HCT116 (cell line): ENCODE measurements at regions not wholly inside any gene's neighbourhood (a gene's known extent, or its start where the extent isn't known, plus 50 kb on each side); places are given as distances from the start of the nearest gene placed in this dataset.

Source experiments
- EZH2 ChIP-seq: fragments of 200-600 bp; sonication (generic); IDR thresholded peaks from 2 replicates; pipeline ENCODE4 v1.6.1; 2017; ENCODE audit warnings: antibody characterized with exemption, mixed run types
- EZH2phosphoT487 ChIP-seq: fragments of 200-600 bp; IDR thresholded peaks from 2 replicates; pipeline ENCODE4 v1.6.1; 2018; ENCODE audit warnings: antibody characterized with exemption, borderline replicate concordance
- POLR2A ChIP-seq: IDR thresholded peaks from 2 replicates; pipeline ENCODE4 v1.7.0; 2011; ENCODE audit warnings: borderline replicate concordance; ENCODE audit not compliant: insufficient read depth, insufficient read length; ENCODE audit errors: extremely low read depth
- POLR2AphosphoS5 ChIP-seq: IDR thresholded peaks from 2 replicates; pipeline ENCODE4 v1.6.1; 2011; ENCODE audit warnings: mild to moderate bottlenecking, low read depth, low read length, moderate library complexity
- ZNF274 ChIP-seq: fragments of 200-500 bp; sonication (Bioruptor generic); IDR thresholded peaks from 2 replicates; pipeline ENCODE4 v1.6.1; 2014; ENCODE audit warnings: mild to moderate bottlenecking, low read depth, low read length, inconsistent platforms
- TF ChIP-seq, protein P1 (sequence below): IDR thresholded peaks from 2 replicates; pipeline ENCODE4 v1.6.1; 2012; ENCODE audit warnings: low read depth
- TF ChIP-seq, protein P2 (sequence below), 3 experiments: fragments of 200-600 bp in 1 of 3; sonication (generic) in 1 of 3; IDR thresholded peaks in 2 of 3; conservative IDR thresholded peaks in 1 of 3; 2 replicates each; pipeline ENCODE4 v1.5.1; 2012 to 2017; ENCODE audit warnings: low read depth in 2 of 3, low read length in 2 of 3, antibody characterized with exemption in 1 of 3, borderline replicate concordance in 1 of 3, control low read depth in 1 of 3, mild to moderate bottlenecking in 1 of 3, mixed read lengths in 1 of 3, mixed run types in 1 of 3, moderate library complexity in 1 of 3; ENCODE audit not compliant: insufficient read depth in 1 of 3
- TF ChIP-seq, protein P3 (sequence below): IDR thresholded peaks from 2 replicates; pipeline ENCODE4 v1.6.1; 2012

DNA sequence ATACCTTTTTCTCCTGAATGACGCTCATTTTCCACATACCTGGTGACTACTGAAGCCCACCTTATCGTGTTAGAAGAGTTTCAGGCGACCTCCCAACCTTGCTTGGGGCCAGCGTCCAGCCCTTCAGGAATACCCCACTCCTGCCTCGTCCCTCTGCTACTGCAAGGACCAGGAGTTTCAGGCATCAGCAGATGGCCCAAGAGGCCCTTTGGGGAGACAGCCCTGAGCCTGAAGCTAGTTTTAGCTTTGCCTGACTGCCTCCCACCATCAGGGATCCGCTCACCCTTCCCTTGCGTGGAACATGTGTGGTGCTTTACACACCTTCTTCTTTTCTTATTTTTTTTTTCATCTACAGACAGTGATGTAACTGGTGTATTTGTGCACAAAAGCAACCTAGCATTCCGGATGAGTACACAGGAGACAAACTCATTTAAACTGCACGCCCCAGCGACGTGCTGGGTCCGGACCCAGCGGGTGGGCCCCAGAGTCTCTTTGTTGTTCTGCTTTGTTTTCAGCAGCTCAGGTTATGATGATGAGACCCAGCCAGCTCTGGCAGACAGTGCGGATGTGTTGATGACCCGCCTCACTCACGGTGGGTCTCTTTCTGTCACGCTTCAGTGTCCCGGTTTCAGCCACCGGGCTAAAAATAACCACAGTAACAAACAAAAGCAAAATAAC is 242.4 kb downstream of the C16orf95 start:
- TF ChIP-seq EZH2phosphoT487: no peak
- TF ChIP-seq EZH2: no peak
- TF ChIP-seq, protein P1, sequence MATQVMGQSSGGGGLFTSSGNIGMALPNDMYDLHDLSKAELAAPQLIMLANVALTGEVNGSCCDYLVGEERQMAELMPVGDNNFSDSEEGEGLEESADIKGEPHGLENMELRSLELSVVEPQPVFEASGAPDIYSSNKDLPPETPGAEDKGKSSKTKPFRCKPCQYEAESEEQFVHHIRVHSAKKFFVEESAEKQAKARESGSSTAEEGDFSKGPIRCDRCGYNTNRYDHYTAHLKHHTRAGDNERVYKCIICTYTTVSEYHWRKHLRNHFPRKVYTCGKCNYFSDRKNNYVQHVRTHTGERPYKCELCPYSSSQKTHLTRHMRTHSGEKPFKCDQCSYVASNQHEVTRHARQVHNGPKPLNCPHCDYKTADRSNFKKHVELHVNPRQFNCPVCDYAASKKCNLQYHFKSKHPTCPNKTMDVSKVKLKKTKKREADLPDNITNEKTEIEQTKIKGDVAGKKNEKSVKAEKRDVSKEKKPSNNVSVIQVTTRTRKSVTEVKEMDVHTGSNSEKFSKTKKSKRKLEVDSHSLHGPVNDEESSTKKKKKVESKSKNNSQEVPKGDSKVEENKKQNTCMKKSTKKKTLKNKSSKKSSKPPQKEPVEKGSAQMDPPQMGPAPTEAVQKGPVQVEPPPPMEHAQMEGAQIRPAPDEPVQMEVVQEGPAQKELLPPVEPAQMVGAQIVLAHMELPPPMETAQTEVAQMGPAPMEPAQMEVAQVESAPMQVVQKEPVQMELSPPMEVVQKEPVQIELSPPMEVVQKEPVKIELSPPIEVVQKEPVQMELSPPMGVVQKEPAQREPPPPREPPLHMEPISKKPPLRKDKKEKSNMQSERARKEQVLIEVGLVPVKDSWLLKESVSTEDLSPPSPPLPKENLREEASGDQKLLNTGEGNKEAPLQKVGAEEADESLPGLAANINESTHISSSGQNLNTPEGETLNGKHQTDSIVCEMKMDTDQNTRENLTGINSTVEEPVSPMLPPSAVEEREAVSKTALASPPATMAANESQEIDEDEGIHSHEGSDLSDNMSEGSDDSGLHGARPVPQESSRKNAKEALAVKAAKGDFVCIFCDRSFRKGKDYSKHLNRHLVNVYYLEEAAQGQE: no peak
- TF ChIP-seq, protein P2, sequence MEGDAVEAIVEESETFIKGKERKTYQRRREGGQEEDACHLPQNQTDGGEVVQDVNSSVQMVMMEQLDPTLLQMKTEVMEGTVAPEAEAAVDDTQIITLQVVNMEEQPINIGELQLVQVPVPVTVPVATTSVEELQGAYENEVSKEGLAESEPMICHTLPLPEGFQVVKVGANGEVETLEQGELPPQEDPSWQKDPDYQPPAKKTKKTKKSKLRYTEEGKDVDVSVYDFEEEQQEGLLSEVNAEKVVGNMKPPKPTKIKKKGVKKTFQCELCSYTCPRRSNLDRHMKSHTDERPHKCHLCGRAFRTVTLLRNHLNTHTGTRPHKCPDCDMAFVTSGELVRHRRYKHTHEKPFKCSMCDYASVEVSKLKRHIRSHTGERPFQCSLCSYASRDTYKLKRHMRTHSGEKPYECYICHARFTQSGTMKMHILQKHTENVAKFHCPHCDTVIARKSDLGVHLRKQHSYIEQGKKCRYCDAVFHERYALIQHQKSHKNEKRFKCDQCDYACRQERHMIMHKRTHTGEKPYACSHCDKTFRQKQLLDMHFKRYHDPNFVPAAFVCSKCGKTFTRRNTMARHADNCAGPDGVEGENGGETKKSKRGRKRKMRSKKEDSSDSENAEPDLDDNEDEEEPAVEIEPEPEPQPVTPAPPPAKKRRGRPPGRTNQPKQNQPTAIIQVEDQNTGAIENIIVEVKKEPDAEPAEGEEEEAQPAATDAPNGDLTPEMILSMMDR (IDR thresholded peaks at IDR 0.05 in 2 of 3, conservative IDR thresholded peaks at IDR 0.05 in 1 of 3; ENCODE audit: borderline replicate concordance in 1 of 3, insufficient read depth in 1 of 3, low read depth in 2 of 3, low read length in 2 of 3): no peak
- TF ChIP-seq POLR2A: no peak
- no peak for TF ChIP-seq ZNF274
- TF ChIP-seq, protein P3, sequence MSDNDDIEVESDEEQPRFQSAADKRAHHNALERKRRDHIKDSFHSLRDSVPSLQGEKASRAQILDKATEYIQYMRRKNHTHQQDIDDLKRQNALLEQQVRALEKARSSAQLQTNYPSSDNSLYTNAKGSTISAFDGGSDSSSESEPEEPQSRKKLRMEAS: no peak
- no peak for TF ChIP-seq POLR2AphosphoS5
